GM12892 (cell line): ENCODE measurements at regions not wholly inside any gene's neighbourhood (a gene's known extent, or its start where the extent isn't known, plus 50 kb on each side); places are given as distances from the start of the nearest gene placed in this dataset.
"Not testable (repeated sequence)": the region's sequence is repeated elsewhere in the genome, so short reads cannot be mapped to it uniquely, and the experiment has no call there.

ENCODE experiments used
- DNase-seq: peaks from one replicate; pipeline ENCODE4 v3.0.0; 2011; ENCODE audit not compliant: insufficient read length
- FAIRE-seq: peaks from 2 replicates; lab custom pipeline; 2011; peaks lifted over from hg19 to GRCh38; lab: Jason Lieb, UNC
- POLR2A ChIP-seq: IDR thresholded peaks from 2 replicates; pipeline ENCODE4 v1.6.1; 2011; ENCODE audit warnings: low read depth, low read length, control low read depth
- POLR2AphosphoS5 ChIP-seq: IDR thresholded peaks from 2 replicates; pipeline ENCODE4 v1.6.1; 2011; ENCODE audit warnings: low read depth, low read length, control low read depth
- TAF1 ChIP-seq: IDR thresholded peaks from 2 replicates; pipeline ENCODE4 v1.6.1; 2011; ENCODE audit warnings: low read depth, mild to moderate bottlenecking, control low read depth, low read length, borderline replicate concordance

GRCh38 chr11:114784891-114785290 is 106.6 kb downstream of the NXPE2 start:
- FAIRE-seq (no peak), DNase-seq (no peak)
- no peak for TF ChIP-seq POLR2A

GRCh38 chr11:114785820-114786219 is 107.5 kb downstream of the NXPE2 start:
- no peak for FAIRE-seq
- no peak for DNase-seq
- TF ChIP-seq POLR2A (no peak), TAF1 (no peak), POLR2AphosphoS5 (no peak)

GRCh38 chr11:114787126-114787525 is 108.8 kb downstream of the NXPE2 start:
- FAIRE-seq (no peak), DNase-seq (no peak)
- no peak for TF ChIP-seq POLR2A
- TF ChIP-seq POLR2AphosphoS5: no peak
- TF ChIP-seq TAF1: no peak

GRCh38 chr11:114790910-114791309 is 112.6 kb downstream of the NXPE2 start:
- TF ChIP-seq TAF1 (no peak), POLR2AphosphoS5 (no peak), POLR2A (no peak)
- FAIRE-seq (no peak), DNase-seq (no peak)

DNA sequence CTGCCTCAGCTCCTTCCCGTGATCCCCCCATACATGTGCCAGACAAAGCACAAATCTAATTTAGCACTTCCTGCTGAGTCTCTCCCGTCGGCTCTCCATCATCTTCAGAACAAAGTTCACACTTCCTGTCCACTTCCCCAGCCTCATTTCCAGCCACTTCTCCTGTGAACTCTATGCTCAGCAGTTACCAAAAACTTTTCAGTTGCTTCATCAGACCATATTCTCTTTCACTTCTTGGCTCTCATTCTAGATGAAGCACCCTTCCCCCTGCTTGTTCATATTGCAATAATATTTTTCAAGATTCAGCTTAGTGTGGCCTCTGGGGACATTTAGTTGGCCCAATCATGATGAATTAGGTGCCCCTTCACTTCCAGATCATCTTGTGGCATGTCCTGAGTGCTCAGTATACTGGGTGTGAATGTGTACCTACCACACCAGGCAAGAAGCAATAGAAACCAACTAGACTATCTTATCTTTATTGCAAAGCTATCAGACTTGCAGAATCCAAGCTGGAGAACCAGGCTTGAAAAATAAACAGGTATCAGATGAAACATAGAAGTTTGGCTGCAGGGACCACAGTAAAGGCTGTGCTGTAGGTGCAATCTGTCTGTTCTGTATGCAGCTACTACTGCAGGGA is 115.8 kb downstream of the NXPE2 start:
- FAIRE-seq (no peak), DNase-seq (no peak)
- no peak for TF ChIP-seq TAF1
- TF ChIP-seq POLR2AphosphoS5: no peak
- TF ChIP-seq POLR2A: no peak

DNA sequence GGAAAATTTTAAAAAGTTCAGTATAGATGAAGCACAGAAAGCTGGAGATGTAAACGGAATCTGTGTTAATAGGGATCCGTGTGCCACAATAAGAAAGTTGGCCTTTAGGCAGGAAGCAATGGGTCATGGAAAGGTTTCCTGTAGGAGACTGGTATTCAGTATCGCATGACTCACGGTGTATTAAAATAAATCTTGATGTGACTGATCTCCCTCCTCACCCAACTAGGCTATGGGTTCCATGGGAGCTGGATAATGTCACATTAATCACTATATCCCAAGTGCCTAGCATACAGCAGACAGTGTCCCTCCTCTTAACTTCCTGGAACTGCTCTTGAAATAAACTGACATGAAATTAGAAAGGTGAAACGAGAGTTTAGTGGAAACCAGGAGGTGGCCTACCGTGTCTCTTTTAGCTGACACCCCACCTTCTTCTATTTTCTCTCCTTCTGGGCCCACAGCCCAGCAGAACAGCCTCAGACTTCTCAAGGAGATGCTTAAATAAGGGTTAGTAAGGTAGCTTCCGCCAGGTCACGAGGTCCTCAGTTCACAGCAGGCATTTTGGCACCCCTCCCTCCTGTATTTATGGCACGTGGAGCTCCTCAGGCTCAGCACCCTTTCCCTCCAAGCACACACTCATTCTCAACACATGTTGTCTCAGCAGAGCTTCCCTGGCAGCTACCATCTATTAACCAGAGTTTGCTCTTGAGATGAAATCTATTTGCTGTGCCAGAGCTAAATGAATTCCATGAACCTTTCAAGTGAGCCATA is 118.8 kb downstream of the NXPE2 start:
- FAIRE-seq (no peak), DNase-seq (no peak)
- TF ChIP-seq POLR2AphosphoS5 (no peak), POLR2A (no peak), TAF1 (no peak)

DNA sequence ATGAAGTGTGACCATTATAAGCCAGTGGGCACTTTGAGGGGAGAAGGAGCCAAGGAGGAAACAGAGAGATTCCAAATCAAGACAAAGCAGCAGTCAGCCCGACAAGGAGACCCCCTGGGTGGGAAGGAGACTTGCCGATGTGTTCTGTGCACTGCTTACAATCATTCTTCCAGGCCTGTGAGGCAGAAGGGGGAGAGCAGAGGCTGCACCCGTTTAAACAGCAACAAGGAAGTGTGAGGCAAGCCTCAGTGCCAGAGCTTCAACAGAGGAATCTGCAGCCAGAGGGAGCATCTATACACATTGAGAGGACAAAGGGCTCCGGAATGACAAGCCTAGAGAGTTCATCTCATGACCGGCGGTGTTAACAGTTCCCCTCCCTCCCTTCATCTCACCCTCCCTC is 121.1 kb downstream of the NXPE2 start:
- TF ChIP-seq TAF1: no peak
- no peak for TF ChIP-seq POLR2A
- TF ChIP-seq POLR2AphosphoS5: no peak
- FAIRE-seq (no peak), DNase-seq (no peak)

- TF ChIP-seq POLR2AphosphoS5 (no peak), TAF1 (no peak), POLR2A (no peak)
- FAIRE-seq (no peak), DNase-seq (no peak)
Observed at GRCh38 chr11:114801773-114802172, 123.4 kb downstream of the NXPE2 start.

- DNase-seq: no peak
- FAIRE-seq: no peak
- TF ChIP-seq TAF1 (no peak), POLR2A (no peak), POLR2AphosphoS5 (no peak)
Observed at GRCh38 chr11:114802878-114803277, 124.6 kb downstream of the NXPE2 start.

DNA sequence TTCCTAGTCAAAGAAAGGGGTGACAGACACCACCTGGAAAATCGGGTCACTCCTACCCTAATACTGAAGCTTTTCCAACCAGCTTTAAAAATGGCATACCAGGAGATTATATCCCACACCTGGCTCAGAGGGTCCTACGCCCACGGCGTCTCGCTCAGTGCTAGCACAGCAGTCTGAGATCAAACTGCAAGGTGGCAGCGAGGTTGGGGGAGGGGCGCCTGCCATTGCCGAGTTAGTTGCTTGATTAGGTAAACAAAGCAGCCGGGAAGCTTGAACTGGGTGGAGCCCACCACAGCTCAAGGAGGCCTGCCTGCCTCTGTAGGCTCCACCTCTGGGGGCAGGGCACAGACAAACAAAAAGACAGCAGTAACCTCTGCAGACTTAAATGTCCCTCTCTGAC is 127.1 kb downstream of the NXPE2 start:
- not testable (repeated sequence) for FAIRE-seq, DNase-seq

DNA sequence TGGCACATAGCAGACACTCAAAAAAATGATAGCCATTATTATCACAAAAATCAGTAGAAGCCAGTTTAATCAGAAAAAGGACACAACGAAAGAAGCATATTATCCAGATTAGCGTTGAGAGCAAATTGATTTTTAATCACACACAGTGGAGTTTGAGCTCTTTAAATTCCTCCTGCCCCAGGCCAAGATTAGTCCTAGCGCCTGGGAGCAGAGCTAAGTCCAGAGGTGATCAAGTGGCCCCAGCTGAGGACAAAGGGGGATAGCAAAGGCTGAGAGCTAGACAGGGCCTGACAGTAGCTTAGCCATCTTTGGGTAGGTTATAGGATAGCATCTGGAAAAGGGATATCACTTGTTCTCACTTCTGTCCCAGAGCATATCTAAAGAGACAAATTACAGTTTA is 133.6 kb downstream of the NXPE2 start:
- no peak for DNase-seq
- FAIRE-seq: no peak
- TF ChIP-seq TAF1 (no peak), POLR2AphosphoS5 (no peak)

- FAIRE-seq: no peak
- DNase-seq: no peak
- TF ChIP-seq POLR2AphosphoS5 (no peak), TAF1 (no peak), POLR2A (no peak)
Observed at GRCh38 chr11:114812733-114813132, 134.4 kb downstream of the NXPE2 start.
